ENCODE measurements at regions not wholly inside any gene's neighbourhood (a gene's known extent, or its start where the extent isn't known, plus 50 kb on each side); places are given as distances from the start of the nearest gene placed in this dataset.

- H3K9me3 ChIP-seq (ENCODE audit: low read length), result no peaks in the 10 kb centered on the region
- no peaks in the 10 kb centered on the region for H3K36me3 ChIP-seq (ENCODE audit: low read depth, low read length)
- H3K4me2 ChIP-seq (ENCODE audit: low read length), result no peak overlapping the region
- ChIA-PET POLR2A (ENCODE audit: unreplicated experiment) (no interaction called here), CTCF (no interaction called here)
- no peak overlapping the region for H3K27ac ChIP-seq (ENCODE audit: low read length)
- H3K9ac ChIP-seq (ENCODE audit: low read length), result no peak overlapping the region
- H3K27me3 ChIP-seq (ENCODE audit: low read length), result no peaks in the 10 kb centered on the region
- H3F3A ChIP-seq (ENCODE audit: low read length, unreplicated experiment), result no peaks in the 10 kb centered on the region
- ATAC-seq, result no peak
- TF ChIP-seq CTCF (conservative IDR thresholded peaks at IDR 0.05; ENCODE audit: low read depth, low read length) (no peak), EZH2 (IDR thresholded peaks at IDR 0.05; ENCODE audit: low read length, unreplicated experiment) (no peak), EZH2phosphoT487 (IDR thresholded peaks at IDR 0.05; ENCODE audit: borderline replicate concordance, low read length) (no peak)
- BruUV-seq (replicated peaks), result no TSS peak
- no peak for DNase-seq
- intact Hi-C loops (cut with micrococcal nuclease), result loop anchor here (10.0 kb wide), 1 partner anchor 48 kb away; no protein-coding TSS in a partner anchor
- H4K20me1 ChIP-seq (ENCODE audit: low read length), result no peaks in the 10 kb centered on the region
- no peaks in the 10 kb centered on the region for H3K4me1 ChIP-seq (ENCODE audit: insufficient read depth, low read length)
- no peak overlapping the region for H2AFZ ChIP-seq (ENCODE audit: low read length)
- H3K79me2 ChIP-seq (ENCODE audit: low read length), result no peaks in the 10 kb centered on the region
- no peaks in the 10 kb centered on the region for H3K9me2 ChIP-seq (replicated peaks; ENCODE audit: low read length)
- H3K4me3 ChIP-seq (ENCODE audit: low read length), result no peak overlapping the region
Observed at GRCh38 chr10:2972810-2973209, 94.5 kb upstream of the PFKP start.

GRCh38 chr10:2972216-2972615 lies 95.1 kb upstream of the PFKP start:
- Histone ChIP-seq H3K9me2 (replicated peaks; ENCODE audit: low read length) (no peaks in the 10 kb centered on the region), H3K36me3 (ENCODE audit: low read depth, low read length) (no peaks in the 10 kb centered on the region), H2AFZ (ENCODE audit: low read length) (no peak overlapping the region), H3K9me3 (ENCODE audit: low read length) (no peaks in the 10 kb centered on the region), H4K20me1 (ENCODE audit: low read length) (no peaks in the 10 kb centered on the region), H3F3A (ENCODE audit: low read length, unreplicated experiment) (no peaks in the 10 kb centered on the region), H3K9ac (ENCODE audit: low read length) (no peak overlapping the region), H3K27me3 (ENCODE audit: low read length) (no peaks in the 10 kb centered on the region), H3K4me3 (ENCODE audit: low read length) (no peak overlapping the region), H3K4me1 (ENCODE audit: insufficient read depth, low read length) (no peaks in the 10 kb centered on the region), H3K79me2 (ENCODE audit: low read length) (no peaks in the 10 kb centered on the region), H3K4me2 (ENCODE audit: low read length) (no peak overlapping the region), H3K27ac (ENCODE audit: low read length) (no peak overlapping the region)
- no peak for DNase-seq
- ChIA-PET POLR2A (ENCODE audit: unreplicated experiment) (no interaction called here), CTCF (no interaction called here)
- BruUV-seq (replicated peaks), result no TSS peak
- intact Hi-C loops (cut with micrococcal nuclease), result loop anchor here (10.0 kb wide), 1 partner anchor 47 kb away; no protein-coding TSS in a partner anchor
- no peak for ATAC-seq
- TF ChIP-seq EZH2 (IDR thresholded peaks at IDR 0.05; ENCODE audit: low read length, unreplicated experiment) (no peak), EZH2phosphoT487 (IDR thresholded peaks at IDR 0.05; ENCODE audit: borderline replicate concordance, low read length) (no peak), CTCF (conservative IDR thresholded peaks at IDR 0.05; ENCODE audit: low read depth, low read length) (no peak)

GRCh38 chr10:2970190-2970823 lies 97.0 kb upstream of the PFKP start:
- DNase-seq (no peak), ATAC-seq (no peak)
- Histone ChIP-seq H4K20me1 (ENCODE audit: low read length) (no peaks in the 10 kb centered on the region), H3K27ac (ENCODE audit: low read length) (no peak overlapping the region), H3K4me3 (ENCODE audit: low read length) (no peak overlapping the region), H3K36me3 (ENCODE audit: low read depth, low read length) (no peaks in the 10 kb centered on the region), H3K9ac (ENCODE audit: low read length) (no peak overlapping the region), H3K4me1 (ENCODE audit: insufficient read depth, low read length) (no peaks in the 10 kb centered on the region), H3F3A (ENCODE audit: low read length, unreplicated experiment) (no peaks in the 10 kb centered on the region), H3K9me3 (ENCODE audit: low read length) (no peaks in the 10 kb centered on the region), H3K79me2 (ENCODE audit: low read length) (no peaks in the 10 kb centered on the region), H2AFZ (ENCODE audit: low read length) (no peak overlapping the region), H3K4me2 (ENCODE audit: low read length) (no peak overlapping the region), H3K9me2 (replicated peaks; ENCODE audit: low read length) (no peaks in the 10 kb centered on the region), H3K27me3 (ENCODE audit: low read length) (no peaks in the 10 kb centered on the region)
- ChIA-PET POLR2A (ENCODE audit: unreplicated experiment) (no interaction called here), CTCF (no interaction called here)
- no peak for TF ChIP-seq EZH2 (IDR thresholded peaks at IDR 0.05; ENCODE audit: low read length, unreplicated experiment)
- no peak for TF ChIP-seq EZH2phosphoT487 (IDR thresholded peaks at IDR 0.05; ENCODE audit: borderline replicate concordance, low read length)
- TF ChIP-seq CTCF (conservative IDR thresholded peaks at IDR 0.05; ENCODE audit: low read depth, low read length), result no peak
- intact Hi-C loops (cut with micrococcal nuclease), result loop anchor here (10.0 kb wide), 1 partner anchor 46 kb away; no protein-coding TSS in a partner anchor
- BruUV-seq (replicated peaks), result no TSS peak

Data from PC-3 (cell line).